ENCODE measurements at regions not wholly inside any gene's neighbourhood (a gene's known extent, or its start where the extent isn't known, plus 50 kb on each side); places are given as distances from the start of the nearest gene placed in this dataset.
A peak's percentile ranks its signal among the peaks of the same experiment; 100 is the strongest.

GRCh38 chr5:63602971-63603370 lies 359.3 kb downstream of the HTR1A start:
- Histone ChIP-seq H3K4me1 (ENCODE audit: low read length) (no peaks in the 10 kb centered on the region), H2AFZ (ENCODE audit: low read length) (no peak overlapping the region)
- TF ChIP-seq CTCF (IDR thresholded peaks at IDR 0.05; ENCODE audit: low read length) = no peak
- TF ChIP-seq EZH2 (optimal IDR thresholded peaks at IDR 0.05; ENCODE audit: low read depth, low read length) = no peak
- no peak for TF ChIP-seq EZH2phosphoT487 (IDR thresholded peaks at IDR 0.05; ENCODE audit: low read length)

GRCh38 chr5:63596254-63596653 lies 366.0 kb downstream of the HTR1A start:
- Histone ChIP-seq H3K27me3 (replicated peaks; ENCODE audit: insufficient read depth, low read length) (no peaks in the 10 kb centered on the region), H3K4me2 (ENCODE audit: low read depth, low read length) (no peak overlapping the region), H4K20me1 (ENCODE audit: insufficient read depth, low read length) (no peaks in the 10 kb centered on the region), H3F3A (ENCODE audit: insufficient read depth, low read length) (no peaks in the 10 kb centered on the region), H3K27ac (ENCODE audit: low read length) (no peak overlapping the region), H3K4me1 (ENCODE audit: low read length) (no peaks in the 10 kb centered on the region), H3K79me2 (ENCODE audit: low read length) (no peaks in the 10 kb centered on the region), H3K9me2 (replicated peaks; ENCODE audit: insufficient read depth, low read length) (no peaks in the 10 kb centered on the region), H2AFZ (ENCODE audit: low read length) (no peak overlapping the region), H3K4me3 (ENCODE audit: low read length) (no peak overlapping the region), H3K9ac (ENCODE audit: low read length) (no peak overlapping the region), H3K9me3 (replicated peaks; ENCODE audit: insufficient read depth, low read length) (no peaks in the 10 kb centered on the region), H3K36me3 (replicated peaks; ENCODE audit: insufficient read depth, low read length) (no peaks in the 10 kb centered on the region)
- no peak for TF ChIP-seq EZH2 (optimal IDR thresholded peaks at IDR 0.05; ENCODE audit: low read depth, low read length)
- TF ChIP-seq EZH2phosphoT487 (IDR thresholded peaks at IDR 0.05; ENCODE audit: low read length) = no peak
- no peak for TF ChIP-seq CTCF (IDR thresholded peaks at IDR 0.05; ENCODE audit: low read length)
- DNase-seq = peak; percentile 21

More at GRCh38 chr5:63602971-63603370, 359.3 kb downstream of the HTR1A start:
- no peaks in the 10 kb centered on the region for H3K9me3 ChIP-seq (replicated peaks; ENCODE audit: insufficient read depth, low read length)
- no peaks in the 10 kb centered on the region for H3K36me3 ChIP-seq (replicated peaks; ENCODE audit: insufficient read depth, low read length)
- no peaks in the 10 kb centered on the region for H3K27me3 ChIP-seq (replicated peaks; ENCODE audit: insufficient read depth, low read length)
- H3K27ac ChIP-seq (ENCODE audit: low read length) = no peak overlapping the region
- DNase-seq = no peak
- no peaks in the 10 kb centered on the region for H3F3A ChIP-seq (ENCODE audit: insufficient read depth, low read length)
- no peaks in the 10 kb centered on the region for H4K20me1 ChIP-seq (ENCODE audit: insufficient read depth, low read length)
- H3K9me2 ChIP-seq (replicated peaks; ENCODE audit: insufficient read depth, low read length) = no peaks in the 10 kb centered on the region
- H3K4me3 ChIP-seq (ENCODE audit: low read length) = no peak overlapping the region
- H3K4me2 ChIP-seq (ENCODE audit: low read depth, low read length) = no peak overlapping the region
- H3K9ac ChIP-seq (ENCODE audit: low read length) = no peak overlapping the region
- no peaks in the 10 kb centered on the region for H3K79me2 ChIP-seq (ENCODE audit: low read length)

GRCh38 chr5:63573380-63573779 lies 388.9 kb downstream of the HTR1A start:
- TF ChIP-seq EZH2phosphoT487 (IDR thresholded peaks at IDR 0.05; ENCODE audit: low read length) (no peak), CTCF (IDR thresholded peaks at IDR 0.05; ENCODE audit: low read length) (no peak), EZH2 (optimal IDR thresholded peaks at IDR 0.05; ENCODE audit: low read depth, low read length) (no peak)
- no peak overlapping the region for H3K4me3 ChIP-seq (ENCODE audit: low read length)
- peak overlapping the region; percentile 22; the same call in 1 of the 2 replicates for H3K4me2 ChIP-seq (ENCODE audit: low read depth, low read length)

More at GRCh38 chr5:63573380-63573779, 388.9 kb downstream of the HTR1A start:
- Histone ChIP-seq H4K20me1 (ENCODE audit: insufficient read depth, low read length) (no peaks in the 10 kb centered on the region), H2AFZ (ENCODE audit: low read length) (no peak overlapping the region), H3K9me3 (replicated peaks; ENCODE audit: insufficient read depth, low read length) (no peaks in the 10 kb centered on the region), H3K9ac (ENCODE audit: low read length) (no peak overlapping the region), H3K27ac (ENCODE audit: low read length) (no peak overlapping the region), H3K4me1 (ENCODE audit: low read length) (peaks cover 10% of the 10 kb centered on the region), H3K79me2 (ENCODE audit: low read length) (no peaks in the 10 kb centered on the region), H3K27me3 (replicated peaks; ENCODE audit: insufficient read depth, low read length) (no peaks in the 10 kb centered on the region), H3K9me2 (replicated peaks; ENCODE audit: insufficient read depth, low read length) (no peaks in the 10 kb centered on the region), H3F3A (ENCODE audit: insufficient read depth, low read length) (no peaks in the 10 kb centered on the region), H3K36me3 (replicated peaks; ENCODE audit: insufficient read depth, low read length) (no peaks in the 10 kb centered on the region)
- peak; percentile 80 for DNase-seq
